Calu3 (cell line): ENCODE measurements at regions not wholly inside any gene's neighbourhood (a gene's known extent, or its start where the extent isn't known, plus 50 kb on each side); places are given as distances from the start of the nearest gene placed in this dataset.

Experiments
- BruUV-seq: library from RNA; stranded (reverse); fragments of 400-500 nt; replicated peaks from 2 replicates; lab custom pipeline; 2021; lab: Mats Ljungman, UMichigan
- CTCF ChIA-PET: fragments of 300-600 bp; sonication (Branson Sonifier 250); formaldehyde crosslinking; loops from one replicate; lab custom pipeline; 2022; ENCODE audit warnings: antibody characterized with exemption; lab: Charles Lee
- DNase-seq: peaks from one replicate; pipeline ENCODE4 v3.0.0; 2022
- H3K27ac Mint-ChIP-seq: one replicate; pipeline ENCODE4 v1.8.0; 2022; ENCODE audit warnings: mixed read lengths; ENCODE audit not compliant: unreplicated experiment
- H3K27me3 Mint-ChIP-seq: one replicate; pipeline ENCODE4 v1.8.0; 2022; ENCODE audit warnings: mixed read lengths; ENCODE audit not compliant: unreplicated experiment
- H3K36me3 Mint-ChIP-seq: one replicate; pipeline ENCODE4 v1.8.0; 2022; ENCODE audit warnings: mild to moderate bottlenecking, moderate library complexity, mixed read lengths; ENCODE audit not compliant: insufficient read depth, unreplicated experiment
- H3K4me1 Mint-ChIP-seq: one replicate; pipeline ENCODE4 v1.8.0; 2022; ENCODE audit warnings: mild to moderate bottlenecking, low read depth, mixed read lengths; ENCODE audit not compliant: unreplicated experiment
- H3K4me3 Mint-ChIP-seq: one replicate; pipeline ENCODE4 v1.8.0; 2022; ENCODE audit warnings: mild to moderate bottlenecking, low read depth, moderate library complexity, mixed read lengths; ENCODE audit not compliant: unreplicated experiment
- H3K9me3 Mint-ChIP-seq: one replicate; pipeline ENCODE4 v1.8.0; 2022; ENCODE audit warnings: low read depth, mixed read lengths; ENCODE audit not compliant: unreplicated experiment
- CTCF ChIP-seq: fragments of 200-600 bp; IDR thresholded peaks from one replicate; pipeline ENCODE4 v1.8.0; 2022; ENCODE audit warnings: antibody characterized with exemption; ENCODE audit not compliant: unreplicated experiment
- intact Hi-C: fragments of 100-400 bp; cut with micrococcal nuclease; formaldehyde crosslinking; loops from one replicate; pipeline ENCODE4 v1.10.0; 2022; ENCODE audit not compliant: unreplicated experiment

- Mint-ChIP-seq H3K27ac (no peak overlapping the region), H3K4me1 (peaks cover 4% of the 10 kb centered on the region), H3K9me3 (no peaks in the 10 kb centered on the region), H3K4me3 (no peak overlapping the region), H3K36me3 (no peaks in the 10 kb centered on the region), H3K27me3 (no peaks in the 10 kb centered on the region)
- no TSS peak for BruUV-seq
- TF ChIP-seq CTCF: no peak
- DNase-seq: no peak
- CTCF ChIA-PET: interaction anchor here (0.6 to 1.2 kb wide), 2 partner anchors 10 to 1043 kb away, joined by 3 read pairs; no protein-coding TSS in a partner anchor
- intact Hi-C loops: no loop called here
These were observed 166.2 kb downstream of the FAT3 start for GRCh38 chr11:92390783-92391182.

- no TSS peak for BruUV-seq
- H3K27me3 Mint-ChIP-seq: no peaks in the 10 kb centered on the region
- no peak for TF ChIP-seq CTCF
- H3K27ac Mint-ChIP-seq: no peak overlapping the region
- CTCF ChIA-PET: interaction anchor here (1.2 kb wide), 1 partner anchor 11 kb away, joined by 3 read pairs; no protein-coding TSS in a partner anchor
- no peaks in the 10 kb centered on the region for H3K9me3 Mint-ChIP-seq
- H3K4me3 Mint-ChIP-seq: no peak overlapping the region
- peaks cover 10% of the 10 kb centered on the region for H3K4me1 Mint-ChIP-seq
- DNase-seq: no peak
- intact Hi-C loops: no loop called here
- H3K36me3 Mint-ChIP-seq: no peaks in the 10 kb centered on the region
These were observed 166.7 kb downstream of the FAT3 start for GRCh38 chr11:92391364-92391763.

GRCh38 chr11:92391808-92392207, 167.2 kb downstream of the FAT3 start:
- H3K4me1 Mint-ChIP-seq: peaks cover 10% of the 10 kb centered on the region
- no peak for TF ChIP-seq CTCF
- H3K4me3 Mint-ChIP-seq: no peak overlapping the region
- no peak for DNase-seq
- H3K9me3 Mint-ChIP-seq: no peaks in the 10 kb centered on the region
- intact Hi-C loops: no loop called here
- CTCF ChIA-PET: no interaction called here
- no peaks in the 10 kb centered on the region for H3K36me3 Mint-ChIP-seq
- H3K27ac Mint-ChIP-seq: no peak overlapping the region
- no TSS peak for BruUV-seq
- no peaks in the 10 kb centered on the region for H3K27me3 Mint-ChIP-seq

GRCh38 chr11:92393218-92393617, 168.6 kb downstream of the FAT3 start:
- CTCF ChIA-PET: no interaction called here
- Mint-ChIP-seq H3K4me1 (peaks cover 19% of the 10 kb centered on the region), H3K27me3 (no peaks in the 10 kb centered on the region), H3K9me3 (no peaks in the 10 kb centered on the region), H3K36me3 (no peaks in the 10 kb centered on the region), H3K27ac (no peak overlapping the region), H3K4me3 (no peak overlapping the region)
- no TSS peak for BruUV-seq
- intact Hi-C loops: no loop called here
- no peak for TF ChIP-seq CTCF
- DNase-seq: no peak
